ENCODE measurements at regions not wholly inside any gene's neighbourhood (a gene's known extent, or its start where the extent isn't known, plus 50 kb on each side); places are given as distances from the start of the nearest gene placed in this dataset.

- TF ChIP-seq POU6F1 (CRISPR knock-in tag; IDR thresholded peaks at IDR 0.05; ENCODE audit: borderline replicate concordance, low read depth) (no peak), BACH2 (CRISPR knock-in tag; IDR thresholded peaks at IDR 0.05; ENCODE audit: borderline replicate concordance) (no peak), CSDC2 (CRISPR knock-in tag; IDR thresholded peaks at IDR 0.05) (no peak), CSRNP3 (CRISPR knock-in tag; IDR thresholded peaks at IDR 0.05) (no peak), ESRRG (CRISPR knock-in tag; IDR thresholded peaks at IDR 0.05) (no peak), RARB (CRISPR knock-in tag; IDR thresholded peaks at IDR 0.05) (no peak), ZC3H10 (CRISPR knock-in tag; IDR thresholded peaks at IDR 0.05) (no peak), TOX (CRISPR knock-in tag; IDR thresholded peaks at IDR 0.05; ENCODE audit: borderline replicate concordance) (no peak)
- no peak for ATAC-seq
Observed at GRCh38 chr5:61268871-61269270, 63.2 kb upstream of the ZSWIM6 start.

- no peak for TF ChIP-seq TCF4 (CRISPR knock-in tag; IDR thresholded peaks at IDR 0.05; ENCODE audit: borderline replicate concordance)
- no peak for TF ChIP-seq ZFP30 (CRISPR knock-in tag; IDR thresholded peaks at IDR 0.05)
- no peak for TF ChIP-seq BACH2 (CRISPR knock-in tag; IDR thresholded peaks at IDR 0.05; ENCODE audit: borderline replicate concordance)
- TF ChIP-seq PPARA (CRISPR knock-in tag; IDR thresholded peaks at IDR 0.05; ENCODE audit: borderline replicate concordance) = no peak
- TF ChIP-seq ZNF565 (CRISPR knock-in tag; conservative IDR thresholded peaks at IDR 0.05; ENCODE audit: low read depth) = no peak
- TF ChIP-seq ISL1 (CRISPR knock-in tag; IDR thresholded peaks at IDR 0.05) = no peak
- TF ChIP-seq ARNTL (CRISPR knock-in tag; IDR thresholded peaks at IDR 0.05; ENCODE audit: borderline replicate concordance, low read depth) = no peak
- no peak for TF ChIP-seq TOX (CRISPR knock-in tag; IDR thresholded peaks at IDR 0.05; ENCODE audit: borderline replicate concordance)
- TF ChIP-seq OSR1 (CRISPR knock-in tag; IDR thresholded peaks at IDR 0.05) = no peak
- TF ChIP-seq CSDC2 (CRISPR knock-in tag; IDR thresholded peaks at IDR 0.05) = no peak
- TF ChIP-seq SNAI2 (CRISPR knock-in tag; IDR thresholded peaks at IDR 0.05) = no peak
- TF ChIP-seq PATZ1 (CRISPR knock-in tag; IDR thresholded peaks at IDR 0.05; ENCODE audit: borderline replicate concordance) = no peak
- ATAC-seq = no peak
Observed at GRCh38 chr5:61270510-61271165, 61.4 kb upstream of the ZSWIM6 start.

GRCh38 chr5:61272688-61273087, 59.4 kb upstream of the ZSWIM6 start:
- no peak for TF ChIP-seq ZFP3 (CRISPR knock-in tag; IDR thresholded peaks at IDR 0.05)
- TF ChIP-seq PATZ1 (CRISPR knock-in tag; IDR thresholded peaks at IDR 0.05; ENCODE audit: borderline replicate concordance) = no peak
- no peak for TF ChIP-seq GLIS3 (CRISPR knock-in tag; IDR thresholded peaks at IDR 0.05)
- TF ChIP-seq TCF4 (CRISPR knock-in tag; IDR thresholded peaks at IDR 0.05; ENCODE audit: borderline replicate concordance) = no peak
- no peak for TF ChIP-seq POU6F1 (CRISPR knock-in tag; IDR thresholded peaks at IDR 0.05; ENCODE audit: borderline replicate concordance, low read depth)
- TF ChIP-seq RARB (CRISPR knock-in tag; IDR thresholded peaks at IDR 0.05) = no peak
- no peak for TF ChIP-seq ZFP30 (CRISPR knock-in tag; IDR thresholded peaks at IDR 0.05)
- no peak for TF ChIP-seq ARNTL (CRISPR knock-in tag; IDR thresholded peaks at IDR 0.05; ENCODE audit: borderline replicate concordance, low read depth)
- TF ChIP-seq ZNF70 (CRISPR knock-in tag; IDR thresholded peaks at IDR 0.05) = no peak
- TF ChIP-seq SNAI2 (CRISPR knock-in tag; IDR thresholded peaks at IDR 0.05) = no peak
- TF ChIP-seq PPARA (CRISPR knock-in tag; IDR thresholded peaks at IDR 0.05; ENCODE audit: borderline replicate concordance) = no peak
- no peak for TF ChIP-seq ESRRG (CRISPR knock-in tag; IDR thresholded peaks at IDR 0.05)
- no peak for TF ChIP-seq ISL1 (CRISPR knock-in tag; IDR thresholded peaks at IDR 0.05)
- no peak for TF ChIP-seq ZNF8 (CRISPR knock-in tag; IDR thresholded peaks at IDR 0.05)
- no peak for TF ChIP-seq CSDC2 (CRISPR knock-in tag; IDR thresholded peaks at IDR 0.05)
- TF ChIP-seq ZC3H10 (CRISPR knock-in tag; IDR thresholded peaks at IDR 0.05) = no peak
- no peak for ATAC-seq

All from SK-N-SH treated with all-trans-retinoic acid at 6 μM for 48 hours (cell line).